GM18868 (cell line): ENCODE measurements at regions not wholly inside any gene's neighbourhood (a gene's known extent, or its start where the extent isn't known, plus 50 kb on each side); places are given as distances from the start of the nearest gene placed in this dataset.

Experiments
- ATAC-seq: cut with Tn5 transposase; IDR thresholded peaks from one replicate; pipeline ENCODE4 v1.9.1; 2021; ENCODE audit warnings: mild to moderate bottlenecking, moderate library complexity; ENCODE audit not compliant: unreplicated experiment

DNA sequence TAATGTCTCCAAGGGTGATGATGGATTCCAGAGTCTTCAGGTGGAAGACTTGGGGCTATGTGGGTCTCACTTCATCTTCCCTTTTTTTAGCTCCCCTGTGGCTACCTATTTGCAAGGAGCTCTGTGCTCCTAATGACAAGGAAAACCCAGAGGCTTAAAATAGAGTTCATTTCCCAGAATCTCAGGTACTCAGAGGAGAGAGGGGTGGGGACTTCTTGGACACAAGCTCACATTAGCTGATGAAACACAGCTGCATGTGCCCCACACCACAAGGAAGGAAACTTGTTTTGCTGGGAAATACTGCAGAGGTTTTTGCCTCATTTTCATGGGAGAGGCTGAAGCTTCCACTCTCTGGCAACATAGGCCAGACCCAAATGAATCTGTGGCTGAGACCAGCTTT is 138.6 kb upstream of the SLC1A4 start:
- no peak for ATAC-seq

DNA sequence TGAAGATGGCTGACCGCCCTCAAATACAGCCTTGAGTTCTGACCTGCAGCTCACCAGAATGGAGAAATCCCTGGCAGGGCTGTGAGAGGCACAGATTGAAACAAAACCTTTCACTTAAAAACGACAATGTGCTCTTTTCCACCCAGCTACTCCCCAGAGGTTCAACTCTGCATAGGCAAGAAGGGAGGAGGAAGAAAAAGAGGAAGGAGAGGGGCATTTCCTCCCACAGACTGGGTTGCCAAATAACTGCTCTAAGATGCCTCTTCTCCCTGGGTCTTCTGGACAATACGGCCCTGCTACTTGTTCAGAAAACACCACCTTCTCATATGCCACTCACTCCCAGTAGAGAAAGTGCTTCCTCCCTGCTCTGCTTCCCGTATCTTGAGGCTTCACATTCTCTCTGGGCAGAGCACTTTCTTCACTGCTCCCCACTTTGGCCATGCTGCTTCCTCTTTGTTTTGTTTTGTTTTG is 136.4 kb upstream of the SLC1A4 start:
- no peak for ATAC-seq

DNA sequence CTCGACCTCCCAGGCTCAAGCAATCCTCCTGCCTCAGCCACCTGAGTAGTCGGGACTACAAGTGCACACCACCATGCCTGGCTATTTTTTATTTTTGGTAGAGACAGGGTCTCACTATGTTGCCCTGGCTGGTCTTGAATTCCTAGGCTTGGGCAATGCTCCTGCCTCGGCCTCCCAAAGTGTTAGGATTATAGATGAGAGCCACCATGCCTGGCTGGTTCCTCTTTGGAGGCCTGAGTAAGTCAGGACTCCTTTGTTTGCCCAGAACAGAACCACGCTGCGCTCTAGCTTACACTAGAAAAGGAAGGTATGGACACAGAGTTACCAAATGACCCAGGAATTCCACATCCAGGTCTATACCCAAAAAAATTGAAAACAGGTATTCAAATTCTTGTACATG is 135.9 kb upstream of the SLC1A4 start:
- no peak for ATAC-seq

DNA sequence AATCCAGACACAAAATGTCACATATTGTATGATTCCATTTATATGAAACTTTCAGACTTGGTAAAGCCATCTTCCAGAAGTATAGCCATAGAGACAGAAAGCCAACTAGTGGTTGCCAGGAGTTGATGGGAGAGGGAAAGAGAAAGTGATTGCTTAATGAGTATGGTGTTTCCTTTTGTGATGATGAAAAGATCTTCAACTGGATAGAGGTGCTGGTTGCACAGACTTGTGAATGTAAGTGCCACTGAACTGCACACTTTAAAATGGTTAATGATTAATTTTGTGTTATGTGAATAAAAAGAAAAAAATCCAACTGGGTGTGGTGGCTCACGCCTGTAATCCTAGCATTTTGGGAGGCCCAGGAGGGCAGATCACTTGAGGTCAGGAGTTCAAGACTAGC is 135.3 kb upstream of the SLC1A4 start:
- ATAC-seq, result no peak

DNA sequence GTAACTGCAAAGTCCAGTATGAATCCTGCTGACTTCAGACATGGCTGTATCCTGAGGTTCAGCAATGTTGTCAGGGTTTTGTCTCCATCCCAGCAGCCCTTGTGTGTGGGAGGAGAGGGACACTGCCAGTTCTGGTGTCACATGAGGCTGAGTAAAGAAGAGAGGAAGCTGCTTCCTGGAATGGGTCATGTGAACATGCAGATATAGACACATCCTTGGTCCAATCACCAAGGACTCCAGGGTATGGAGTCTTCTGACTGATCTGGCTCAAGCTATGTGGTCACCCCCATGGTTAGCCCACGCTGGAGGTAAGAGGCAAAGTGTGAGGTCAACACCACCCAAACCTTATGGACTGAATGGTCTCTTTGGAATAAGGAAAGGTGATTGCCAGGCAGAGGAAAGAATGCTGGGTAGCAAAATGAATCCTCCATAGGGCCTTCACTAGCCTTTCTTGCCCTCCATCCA is 134.4 kb upstream of the SLC1A4 start:
- ATAC-seq, result no peak

DNA sequence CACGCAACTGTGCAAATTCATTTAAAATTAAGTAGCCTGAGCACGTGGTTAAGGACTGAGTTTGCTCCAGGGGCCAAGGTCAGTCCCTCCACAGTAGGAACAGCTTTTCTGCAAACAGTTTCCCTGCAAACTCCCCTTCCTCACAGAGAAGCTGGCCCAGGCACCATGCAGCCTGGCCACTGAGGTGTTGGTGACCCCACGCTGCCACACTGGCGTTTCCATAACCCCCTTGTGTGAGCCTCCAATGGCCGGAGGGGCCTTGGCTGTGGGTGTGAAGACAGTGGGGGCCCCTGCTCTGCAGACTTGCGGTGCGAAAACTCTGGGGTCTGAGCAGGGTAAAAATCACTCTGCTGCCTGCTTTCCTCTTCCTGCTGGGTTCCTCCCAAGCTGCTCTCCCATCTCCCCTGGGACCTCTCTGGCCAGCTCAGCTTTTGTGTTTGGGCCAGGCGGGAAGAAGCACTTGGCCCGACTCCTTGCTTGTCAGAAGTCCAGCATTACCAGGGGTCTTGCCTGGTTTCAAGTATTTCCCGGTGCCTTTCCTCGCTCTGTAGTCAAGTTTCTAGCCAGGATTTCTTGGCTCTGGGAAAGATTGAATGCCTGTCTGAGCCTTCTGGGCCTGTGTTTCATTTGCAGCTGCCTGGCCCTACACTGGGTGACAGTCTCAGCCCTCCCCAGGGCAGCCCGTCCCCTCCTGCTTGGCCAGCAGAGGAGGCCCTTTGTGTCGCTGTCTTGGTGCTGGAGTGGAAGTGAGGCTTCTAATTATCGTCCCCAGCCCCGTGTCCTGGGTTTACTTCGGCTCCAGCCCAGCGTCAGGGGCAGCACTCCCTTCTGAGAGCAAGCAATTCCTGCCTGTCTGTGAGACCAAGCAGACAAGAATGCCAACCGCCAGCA is 131.4 kb upstream of the SLC1A4 start:
- no peak for ATAC-seq

DNA sequence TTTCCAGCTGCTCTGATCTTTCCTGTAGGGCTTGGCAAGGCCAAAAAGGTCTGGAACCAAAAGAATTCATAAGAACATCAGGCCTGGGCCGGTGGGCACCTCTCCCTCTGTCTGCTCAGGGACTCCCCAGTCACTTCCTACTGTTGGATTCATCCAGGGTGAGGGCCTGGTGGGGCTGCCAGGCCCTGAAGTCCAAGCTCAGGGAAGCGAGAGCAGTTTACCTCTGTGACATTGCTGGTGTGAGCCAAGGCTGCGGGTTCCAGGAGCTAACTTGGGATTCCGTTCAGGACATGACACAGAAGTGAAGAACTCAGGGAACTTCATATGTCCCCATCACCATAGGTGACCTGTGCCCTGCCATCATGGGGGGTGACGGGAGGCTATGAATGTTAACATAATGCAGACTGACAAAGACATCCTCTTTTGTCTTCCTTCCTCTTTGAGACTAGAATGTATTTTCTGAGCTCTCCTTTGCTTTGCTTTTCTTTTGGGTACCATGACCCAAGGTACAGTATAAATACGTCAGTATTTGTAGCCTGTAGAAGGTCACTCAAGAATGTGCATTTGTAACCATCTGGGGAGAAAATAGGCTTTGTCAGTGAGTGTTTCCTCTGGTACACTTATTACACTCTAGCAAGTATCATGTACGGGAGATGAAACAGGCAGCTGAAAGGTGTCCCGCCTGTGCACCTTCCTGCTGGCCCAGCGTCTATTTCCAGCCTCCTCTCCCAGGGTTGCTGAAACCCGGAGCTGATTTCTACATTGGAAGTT is 130.5 kb upstream of the SLC1A4 start:
- no peak for ATAC-seq

DNA sequence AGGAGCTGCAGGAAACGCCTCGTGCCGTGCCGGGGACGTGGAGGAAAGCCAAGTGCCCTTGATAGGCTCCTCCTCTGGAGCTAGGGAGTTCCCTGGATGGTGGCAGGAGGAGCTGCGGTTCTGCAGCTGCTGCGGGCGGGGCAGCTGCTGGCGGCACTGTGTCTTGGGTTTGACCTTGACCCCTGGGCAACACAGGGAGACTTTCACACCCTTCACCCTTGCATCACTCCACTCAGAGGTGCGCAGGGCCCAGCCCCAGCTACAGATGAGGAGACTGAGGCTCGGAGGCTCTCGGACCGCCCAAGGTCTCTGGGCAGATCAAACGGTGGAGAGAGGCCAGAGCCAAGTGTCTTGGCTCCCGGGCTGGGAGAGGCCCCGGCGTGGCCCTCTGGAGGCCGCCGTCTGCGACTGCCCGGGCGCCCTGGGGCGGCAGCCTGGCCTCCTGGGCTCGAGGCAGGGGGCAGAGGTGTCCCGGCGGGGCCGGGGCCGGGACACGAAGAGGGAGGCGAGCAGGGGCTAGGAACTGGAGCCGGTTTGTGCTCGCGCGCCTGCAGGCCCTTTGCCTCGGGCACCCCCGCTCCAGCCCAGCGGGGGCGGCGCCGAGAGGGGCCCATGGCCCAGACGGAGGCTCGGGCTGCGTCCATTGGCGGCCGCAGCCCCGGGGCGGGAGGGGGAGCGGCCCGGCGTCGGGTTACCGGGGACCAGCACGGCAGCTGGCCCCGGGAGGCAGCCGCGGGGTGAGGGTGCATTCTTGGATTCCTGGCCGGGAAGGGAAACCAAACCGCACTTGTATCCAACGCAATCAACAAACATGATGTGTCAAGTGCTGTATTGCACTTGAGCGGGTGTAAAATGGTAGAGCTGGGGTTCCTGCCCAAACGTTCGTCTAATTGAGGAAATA is 129.6 kb upstream of the SLC1A4 start:
- no peak for ATAC-seq

DNA sequence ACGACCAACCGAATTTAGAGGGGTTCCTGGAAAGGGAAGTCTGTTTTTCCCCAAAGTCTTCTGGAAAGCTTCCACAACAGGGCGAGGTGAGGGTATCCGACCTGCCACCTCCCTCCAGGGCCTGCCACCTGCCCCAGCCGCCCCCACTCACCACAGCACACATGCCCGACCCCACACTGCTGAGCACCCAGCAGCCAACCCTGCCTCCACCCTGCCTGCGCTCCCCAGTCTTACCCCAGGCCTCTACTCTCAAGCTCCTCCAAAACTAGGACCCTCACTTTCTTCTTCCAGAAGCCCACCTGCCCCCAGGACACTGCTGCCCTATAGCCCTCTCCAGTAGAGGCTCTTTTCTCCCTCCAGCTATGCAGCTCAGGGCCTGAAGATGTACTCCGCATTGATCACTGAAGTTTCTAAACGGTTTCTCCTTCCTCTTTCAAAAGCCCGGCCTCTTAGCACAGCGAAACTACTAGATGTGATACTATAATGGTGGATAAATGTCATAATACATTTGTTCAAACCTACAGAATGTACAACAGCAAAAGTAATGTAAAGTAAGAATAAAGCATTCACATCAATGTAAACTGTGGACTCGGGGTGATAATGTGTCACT is 128.8 kb upstream of the SLC1A4 start:
- ATAC-seq, result peak; percentile 38

DNA sequence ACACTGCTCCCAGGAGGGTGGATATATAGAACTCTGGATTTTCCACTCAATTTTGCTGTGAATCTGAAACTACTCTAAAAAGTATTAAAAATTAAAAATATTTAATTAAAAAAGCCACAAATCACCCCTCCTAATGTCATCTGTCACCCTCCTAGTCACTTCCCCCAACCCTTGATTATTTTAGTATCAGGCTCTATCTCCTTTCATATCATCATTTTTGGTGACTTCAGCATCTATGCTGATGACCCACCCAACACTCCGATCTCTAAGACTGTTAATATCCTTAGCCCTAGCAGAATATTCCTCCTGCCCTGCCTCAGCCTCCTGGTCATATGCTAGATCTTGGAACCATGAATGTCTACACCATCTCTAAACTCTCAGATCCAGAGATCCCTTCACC is 128.3 kb upstream of the SLC1A4 start:
- ATAC-seq, result no peak

DNA sequence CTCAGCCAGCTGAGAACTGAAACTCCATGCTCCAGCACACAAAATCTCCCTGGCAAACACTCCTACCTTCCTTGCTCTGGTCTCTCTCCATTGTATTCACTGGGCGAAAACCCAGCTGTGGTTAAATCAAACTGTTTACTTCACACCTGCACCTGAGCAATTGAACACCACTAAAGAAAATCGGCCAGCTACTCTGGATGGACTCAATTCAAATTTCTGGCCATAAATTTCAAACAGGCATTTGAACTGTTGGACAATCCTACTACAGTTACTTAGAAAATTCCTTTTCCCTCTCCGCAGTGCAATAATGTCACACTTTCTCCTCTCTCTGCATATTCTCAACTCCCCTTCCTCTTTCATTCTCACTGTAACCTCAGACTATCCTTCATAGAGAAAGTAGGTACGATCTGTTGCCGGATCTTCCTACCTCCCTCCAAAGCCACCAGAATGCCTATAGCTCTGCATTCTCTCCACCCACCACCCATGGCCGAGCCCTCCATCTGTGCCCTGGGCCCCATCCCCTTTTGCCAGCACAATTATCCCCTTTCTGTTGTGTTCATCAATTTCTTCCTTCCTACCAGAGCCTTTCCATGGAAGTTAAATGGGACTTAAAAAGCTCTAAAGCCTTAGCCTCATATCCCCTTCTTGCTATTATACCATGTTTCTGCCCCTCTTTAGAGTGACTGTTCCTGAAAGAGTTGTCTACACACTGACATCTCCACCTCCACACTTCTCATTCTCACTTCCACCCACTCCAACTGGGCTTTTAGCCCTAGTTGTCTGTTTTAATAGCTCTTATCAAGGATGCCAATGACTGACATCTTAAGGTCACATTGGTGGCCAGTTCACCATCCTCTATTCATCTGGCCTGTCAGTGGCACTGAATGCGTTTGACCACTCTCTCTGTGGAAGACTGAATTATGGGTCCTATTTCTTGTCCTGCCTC is 127.5 kb upstream of the SLC1A4 start:
- peak; percentile 19 for ATAC-seq

DNA sequence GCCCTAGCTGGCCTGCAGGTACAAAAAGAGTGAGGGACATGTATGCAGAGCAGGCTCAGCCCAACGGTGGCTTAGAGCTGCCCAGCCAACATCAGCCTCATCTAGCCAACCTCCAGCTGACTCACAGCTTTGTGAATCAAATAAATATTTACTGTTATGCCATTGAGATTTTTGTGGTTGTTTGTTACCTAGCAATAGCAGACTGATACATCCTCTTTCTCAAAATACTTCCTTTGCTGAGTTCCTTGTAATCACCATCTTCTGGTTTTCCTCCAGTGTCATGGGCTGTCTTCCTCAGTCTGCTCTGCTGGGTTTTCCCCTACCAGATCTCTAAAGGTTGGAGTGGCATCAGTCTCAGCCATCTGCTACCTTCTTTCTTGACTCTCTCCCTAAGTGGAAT is 126.6 kb upstream of the SLC1A4 start:
- ATAC-seq, result no peak

DNA sequence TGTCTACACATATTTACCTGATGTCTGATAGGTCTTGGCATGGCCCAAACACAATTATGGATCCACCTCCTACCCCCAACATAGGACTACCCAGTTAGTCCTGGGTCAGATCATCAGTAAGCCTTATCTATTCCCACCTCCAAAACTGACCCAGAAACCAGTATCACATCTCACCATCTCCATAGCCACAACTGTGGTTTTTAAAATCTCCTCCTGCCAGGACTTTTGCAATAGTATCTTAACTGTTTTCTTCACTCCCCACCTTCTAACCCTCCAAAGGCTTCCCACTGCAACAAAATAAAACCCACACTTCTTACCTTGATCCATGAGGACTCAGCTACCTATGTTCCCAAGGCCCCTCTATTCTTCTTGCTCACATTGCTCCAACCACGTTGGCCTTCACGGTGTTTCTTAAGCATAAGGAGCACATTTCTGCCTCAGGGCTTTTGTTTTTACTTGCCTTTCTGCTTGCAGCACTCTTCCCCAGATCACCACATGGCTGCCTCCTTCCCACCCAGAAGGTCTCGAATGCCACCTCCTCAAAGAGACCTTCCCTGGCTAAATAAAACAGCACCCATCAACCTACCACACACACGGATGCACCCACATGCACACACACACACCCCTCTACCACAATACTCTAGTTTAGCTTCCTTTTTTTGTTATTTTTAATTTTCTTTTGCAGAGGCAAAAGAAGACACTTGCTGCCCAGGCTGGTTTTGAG is 125.9 kb upstream of the SLC1A4 start:
- ATAC-seq, result no peak

DNA sequence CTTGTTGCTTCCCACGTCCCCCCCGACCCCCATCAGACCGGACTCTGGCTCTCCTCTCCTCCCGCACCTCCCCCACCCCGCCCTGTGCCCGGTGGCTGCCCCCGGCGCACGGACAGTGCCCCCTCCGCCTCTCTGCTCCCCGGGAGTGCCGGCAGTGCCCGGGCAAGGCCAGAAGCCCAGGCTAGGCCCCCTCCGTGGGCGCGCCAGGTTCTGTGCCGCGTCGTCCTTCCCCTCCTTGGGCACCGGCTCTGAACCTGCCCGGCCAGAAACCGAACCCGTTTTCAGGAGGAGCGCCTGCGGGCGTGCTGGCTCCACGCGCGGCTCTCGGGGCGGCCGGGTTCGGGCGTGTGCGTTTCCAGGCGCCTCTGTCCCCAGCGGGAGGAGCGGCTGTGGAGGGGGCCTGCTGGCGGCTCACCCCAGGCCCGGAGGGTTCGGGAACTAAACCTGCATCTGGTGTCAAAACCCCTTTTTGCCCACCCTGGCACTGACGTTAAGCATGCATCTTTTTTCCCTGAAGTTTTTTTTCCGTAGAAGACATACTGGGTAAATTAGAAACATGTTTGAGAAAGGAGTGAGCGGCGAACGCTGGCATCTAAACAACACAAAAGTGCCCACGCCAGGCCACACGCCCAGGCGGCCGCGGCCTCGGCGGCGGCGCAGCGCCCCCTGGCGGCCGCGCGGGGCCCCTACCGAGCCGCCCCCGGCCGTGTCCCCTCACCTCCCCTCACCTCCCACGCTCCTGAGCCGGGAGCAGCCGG is 123.9 kb upstream of the SLC1A4 start:
- peak; percentile 57 for ATAC-seq

DNA sequence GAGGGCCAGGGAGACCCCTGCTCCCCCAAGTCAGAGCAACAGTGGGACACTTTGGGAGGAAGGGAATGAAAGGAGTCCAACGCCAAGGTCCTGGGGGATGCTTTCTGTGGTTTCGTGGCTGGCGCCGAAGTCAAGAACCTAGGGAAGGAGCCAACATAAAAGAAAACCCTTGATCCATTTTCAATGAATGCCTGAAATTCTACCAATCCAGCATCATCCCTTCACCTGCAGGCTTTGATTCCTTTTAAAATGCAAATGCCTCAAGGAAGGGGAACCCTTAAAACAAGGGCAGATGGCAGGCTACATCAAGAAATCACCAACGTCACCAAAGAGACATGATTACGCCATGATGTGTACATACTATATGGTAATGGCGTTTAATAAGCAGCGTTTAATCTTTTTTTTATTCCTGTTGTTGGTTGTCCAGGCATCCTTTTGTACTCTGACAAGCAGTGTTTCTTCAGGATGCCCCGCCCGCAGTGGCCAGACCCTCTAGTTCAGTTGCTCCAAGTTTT is 123.3 kb upstream of the SLC1A4 start:
- ATAC-seq, result no peak

DNA sequence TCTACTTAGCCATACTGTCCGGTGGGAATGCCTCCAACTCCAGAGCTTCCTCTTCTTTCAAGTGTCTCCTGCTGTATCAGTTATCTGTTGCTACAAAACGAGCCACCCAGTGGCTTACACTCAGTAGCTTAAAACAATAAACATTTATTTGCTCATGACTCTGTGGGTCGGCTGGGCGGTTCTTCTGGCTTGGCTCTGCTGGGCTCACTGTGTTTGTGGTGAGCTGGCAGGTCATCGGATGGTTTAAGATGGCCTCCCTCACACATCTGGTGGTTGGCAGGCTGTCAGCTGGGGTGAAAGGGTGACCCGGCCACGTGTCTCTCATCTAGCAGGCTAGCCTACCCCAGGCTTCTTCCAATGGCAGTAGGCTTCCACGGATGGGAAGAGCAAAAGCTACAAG is 122.4 kb upstream of the SLC1A4 start:
- no peak for ATAC-seq

DNA sequence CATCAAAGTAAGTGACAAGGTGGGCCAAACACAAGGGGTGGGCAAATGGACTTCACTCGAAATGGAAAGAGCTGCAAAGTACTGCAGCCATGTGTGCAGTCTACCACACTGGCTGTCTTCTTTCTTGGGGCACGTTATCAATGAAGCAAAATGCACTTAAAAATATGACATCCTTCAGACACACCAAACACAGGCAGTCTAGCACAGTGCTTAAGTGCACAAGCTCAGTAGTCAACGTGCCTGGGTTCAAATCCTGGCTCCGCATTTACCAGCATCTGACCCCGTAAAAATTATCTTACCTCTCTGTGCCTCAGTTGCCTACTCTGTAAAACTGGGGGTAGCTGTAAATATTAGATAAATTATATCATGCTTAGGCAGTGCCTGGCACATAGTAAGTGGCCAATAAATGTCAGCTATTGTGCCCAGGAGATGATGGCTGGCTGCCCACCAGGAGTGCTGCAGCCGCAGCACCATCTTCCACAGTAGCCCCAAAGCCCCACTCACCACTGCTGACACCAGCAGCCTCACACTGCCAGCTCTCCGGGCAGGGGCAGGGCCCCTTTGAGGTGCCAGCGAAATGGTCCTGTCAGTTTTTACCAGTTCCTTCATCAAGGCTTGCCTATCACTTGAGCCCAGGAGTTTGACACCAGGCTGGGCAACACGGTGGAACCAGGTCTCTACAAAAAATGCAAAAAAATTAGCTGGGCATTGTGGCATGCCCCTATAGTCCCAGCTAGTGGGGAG is 121.8 kb upstream of the SLC1A4 start:
- ATAC-seq, result no peak
